ENCODE measurements at regions not wholly inside any gene's neighbourhood (a gene's known extent, or its start where the extent isn't known, plus 50 kb on each side); places are given as distances from the start of the nearest gene placed in this dataset.
A peak's percentile ranks its signal among the peaks of the same experiment; 100 is the strongest.

- Histone ChIP-seq H2AK5ac (ENCODE audit: low read length) (no peak overlapping the region), H2BK15ac (replicated peaks; ENCODE audit: low read depth) (no peak overlapping the region), H3K4me1 (ENCODE audit: control insufficient read depth, low read depth, low read length) (no peaks in the 10 kb centered on the region), H2BK5ac (ENCODE audit: low read length) (no peak overlapping the region), H4K5ac (ENCODE audit: low read length) (no peak overlapping the region), H3K4me3 (ENCODE audit: low read length) (no peak overlapping the region), H3K4me2 (ENCODE audit: low read length) (no peak overlapping the region), H3K23ac (ENCODE audit: low read length) (no peak overlapping the region), H3K27me3 (ENCODE audit: insufficient read depth, low read length, poor library complexity) (no peaks in the 10 kb centered on the region), H3K4ac (ENCODE audit: low read depth, low read length) (no peak overlapping the region), H4K8ac (ENCODE audit: low read depth, low read length) (no peak overlapping the region), H3K79me2 (ENCODE audit: control insufficient read depth, insufficient read depth, low read length) (no peaks in the 10 kb centered on the region), H3K27ac (ENCODE audit: low read depth, low read length) (no peak overlapping the region), H3K9ac (ENCODE audit: low read length) (no peak overlapping the region), H2BK120ac (ENCODE audit: low read depth, low read length) (no peak overlapping the region), H3K18ac (ENCODE audit: low read length) (no peak overlapping the region), H3K56ac (ENCODE audit: low read length) (no peak overlapping the region), H3K36me3 (ENCODE audit: control insufficient read depth, insufficient read depth, low read length) (no peaks in the 10 kb centered on the region), H3K79me1 (ENCODE audit: low read length) (no peaks in the 10 kb centered on the region)
- WGBS (ENCODE audit: extremely low coverage, insufficient coverage, low lambda C conversion rate): no CpG with 5 or more reads among the region's 8 CpGs
- DNase-seq: no peak
Measured at GRCh38 chr4:181964731-181965130, 278.5 kb upstream of the TENM3 start.

DNA sequence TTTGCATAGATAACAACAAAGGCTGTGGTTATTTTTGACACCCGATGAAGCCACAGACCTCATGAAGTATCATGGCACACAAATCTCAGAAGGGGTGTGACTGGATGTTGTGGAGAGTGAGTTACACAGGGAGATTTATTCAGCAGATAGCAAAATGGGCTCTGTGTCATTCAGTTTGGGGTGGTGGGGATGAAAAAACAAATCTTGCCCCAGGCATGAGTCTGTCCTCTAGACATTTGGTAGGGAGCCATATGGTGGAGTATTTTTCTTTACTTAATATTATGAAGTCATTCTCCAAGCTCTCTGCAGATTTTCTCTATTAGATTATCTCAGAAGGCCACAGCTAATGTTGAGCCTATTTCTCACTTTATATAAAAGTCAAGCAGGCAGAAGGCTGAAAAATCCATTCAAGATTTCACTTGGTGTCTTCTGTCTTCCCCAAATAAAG, 277.1 kb upstream of the TENM3 start:
- no peak overlapping the region for H2BK15ac ChIP-seq (replicated peaks; ENCODE audit: low read depth)
- H3K27me3 ChIP-seq (ENCODE audit: insufficient read depth, low read length, poor library complexity): no peaks in the 10 kb centered on the region
- H2AK5ac ChIP-seq (ENCODE audit: low read length): no peak overlapping the region
- H3K56ac ChIP-seq (ENCODE audit: low read length): no peak overlapping the region
- H3K4me3 ChIP-seq (ENCODE audit: low read length): no peak overlapping the region
- H3K4me1 ChIP-seq (ENCODE audit: control insufficient read depth, low read depth, low read length): no peaks in the 10 kb centered on the region
- WGBS (ENCODE audit: extremely low coverage, insufficient coverage, low lambda C conversion rate): no CpG with 5 or more reads among the region's 1 CpG
- DNase-seq: peak; percentile 3
- H4K5ac ChIP-seq (ENCODE audit: low read length): no peak overlapping the region
- no peak overlapping the region for H3K18ac ChIP-seq (ENCODE audit: low read length)
- H3K27ac ChIP-seq (ENCODE audit: low read depth, low read length): no peak overlapping the region
- no peak overlapping the region for H3K23ac ChIP-seq (ENCODE audit: low read length)
- H3K9ac ChIP-seq (ENCODE audit: low read length): no peak overlapping the region
- H3K79me1 ChIP-seq (ENCODE audit: low read length): no peaks in the 10 kb centered on the region
- no peaks in the 10 kb centered on the region for H3K79me2 ChIP-seq (ENCODE audit: control insufficient read depth, insufficient read depth, low read length)
- H2BK120ac ChIP-seq (ENCODE audit: low read depth, low read length): no peak overlapping the region
- H3K4ac ChIP-seq (ENCODE audit: low read depth, low read length): no peak overlapping the region
- H2BK5ac ChIP-seq (ENCODE audit: low read length): no peak overlapping the region
- no peaks in the 10 kb centered on the region for H3K36me3 ChIP-seq (ENCODE audit: control insufficient read depth, insufficient read depth, low read length)
- H4K8ac ChIP-seq (ENCODE audit: low read depth, low read length): no peak overlapping the region
- H3K4me2 ChIP-seq (ENCODE audit: low read length): no peak overlapping the region

DNA sequence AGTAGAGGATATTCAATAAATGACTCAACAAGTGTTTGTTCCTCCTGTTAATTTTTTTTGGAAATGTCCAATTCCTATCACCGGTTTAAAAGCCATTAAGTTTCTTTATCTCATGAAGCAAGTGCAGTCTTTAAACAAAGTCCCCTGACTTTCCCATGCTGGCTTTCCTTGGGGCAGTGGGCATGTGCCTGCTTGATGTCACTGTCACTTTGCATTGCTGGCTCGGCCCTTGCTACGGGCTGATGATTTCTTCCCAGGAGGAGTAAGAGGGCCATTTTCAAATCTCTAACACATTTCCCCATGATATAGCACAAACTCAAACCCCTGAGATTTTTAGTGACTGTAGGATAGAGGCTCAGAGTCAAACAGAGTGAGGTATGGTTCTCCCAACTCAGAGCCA, 275.8 kb upstream of the TENM3 start:
- Histone ChIP-seq H2BK15ac (replicated peaks; ENCODE audit: low read depth) (no peak overlapping the region), H3K18ac (ENCODE audit: low read length) (no peak overlapping the region), H3K23ac (ENCODE audit: low read length) (no peak overlapping the region), H3K4ac (ENCODE audit: low read depth, low read length) (no peak overlapping the region), H2BK120ac (ENCODE audit: low read depth, low read length) (no peak overlapping the region), H2AK5ac (ENCODE audit: low read length) (no peak overlapping the region), H4K8ac (ENCODE audit: low read depth, low read length) (no peak overlapping the region), H3K4me1 (ENCODE audit: control insufficient read depth, low read depth, low read length) (no peaks in the 10 kb centered on the region), H4K5ac (ENCODE audit: low read length) (no peak overlapping the region), H3K79me1 (ENCODE audit: low read length) (no peaks in the 10 kb centered on the region), H3K79me2 (ENCODE audit: control insufficient read depth, insufficient read depth, low read length) (no peaks in the 10 kb centered on the region), H3K4me3 (ENCODE audit: low read length) (no peak overlapping the region), H2BK5ac (ENCODE audit: low read length) (no peak overlapping the region), H3K4me2 (ENCODE audit: low read length) (no peak overlapping the region), H3K27me3 (ENCODE audit: insufficient read depth, low read length, poor library complexity) (no peaks in the 10 kb centered on the region), H3K9ac (ENCODE audit: low read length) (no peak overlapping the region), H3K36me3 (ENCODE audit: control insufficient read depth, insufficient read depth, low read length) (no peaks in the 10 kb centered on the region), H3K56ac (ENCODE audit: low read length) (no peak overlapping the region), H3K27ac (ENCODE audit: low read depth, low read length) (no peak overlapping the region)
- DNase-seq: no peak
- no CpG with 5 or more reads among the region's 3 CpGs for WGBS (ENCODE audit: extremely low coverage, insufficient coverage, low lambda C conversion rate)

DNA sequence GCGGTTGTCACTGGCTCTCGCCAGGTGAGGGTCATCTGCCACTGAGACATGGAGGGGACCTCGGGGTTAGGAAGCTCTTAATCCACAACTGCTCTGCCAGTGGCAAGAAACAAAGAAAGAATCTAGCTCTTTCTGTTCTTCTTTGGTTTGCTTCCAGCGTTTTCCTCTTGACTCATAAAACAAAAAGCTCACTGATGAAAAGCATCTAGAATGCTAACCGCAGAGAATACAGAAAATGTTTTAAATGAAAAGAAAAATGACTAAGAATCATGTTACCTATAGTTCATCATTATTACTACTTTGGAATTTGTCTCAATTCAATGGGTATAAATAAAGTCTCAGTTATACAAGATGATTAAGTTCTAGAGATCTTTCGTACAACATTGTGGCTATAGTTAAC, 274.8 kb upstream of the TENM3 start:
- Histone ChIP-seq H3K4ac (ENCODE audit: low read depth, low read length) (no peak overlapping the region), H4K5ac (ENCODE audit: low read length) (no peak overlapping the region), H3K4me2 (ENCODE audit: low read length) (no peak overlapping the region), H3K79me2 (ENCODE audit: control insufficient read depth, insufficient read depth, low read length) (no peaks in the 10 kb centered on the region), H2BK120ac (ENCODE audit: low read depth, low read length) (no peak overlapping the region), H3K18ac (ENCODE audit: low read length) (no peak overlapping the region), H2AK5ac (ENCODE audit: low read length) (no peak overlapping the region), H3K9ac (ENCODE audit: low read length) (no peak overlapping the region), H4K8ac (ENCODE audit: low read depth, low read length) (no peak overlapping the region), H3K23ac (ENCODE audit: low read length) (no peak overlapping the region), H3K27me3 (ENCODE audit: insufficient read depth, low read length, poor library complexity) (no peaks in the 10 kb centered on the region), H3K79me1 (ENCODE audit: low read length) (no peaks in the 10 kb centered on the region), H2BK15ac (replicated peaks; ENCODE audit: low read depth) (no peak overlapping the region), H3K4me3 (ENCODE audit: low read length) (no peak overlapping the region), H3K36me3 (ENCODE audit: control insufficient read depth, insufficient read depth, low read length) (no peaks in the 10 kb centered on the region), H3K56ac (ENCODE audit: low read length) (no peak overlapping the region), H2BK5ac (ENCODE audit: low read length) (no peak overlapping the region), H3K27ac (ENCODE audit: low read depth, low read length) (no peak overlapping the region), H3K4me1 (ENCODE audit: control insufficient read depth, low read depth, low read length) (no peaks in the 10 kb centered on the region)
- DNase-seq: no peak
- no CpG with 5 or more reads among the region's 6 CpGs for WGBS (ENCODE audit: extremely low coverage, insufficient coverage, low lambda C conversion rate)

GRCh38 chr4:181969151-181969550, 274.1 kb upstream of the TENM3 start:
- Histone ChIP-seq H2BK5ac (ENCODE audit: low read length) (no peak overlapping the region), H3K9ac (ENCODE audit: low read length) (no peak overlapping the region), H3K56ac (ENCODE audit: low read length) (no peak overlapping the region), H3K79me2 (ENCODE audit: control insufficient read depth, insufficient read depth, low read length) (no peaks in the 10 kb centered on the region), H2BK15ac (replicated peaks; ENCODE audit: low read depth) (no peak overlapping the region), H2AK5ac (ENCODE audit: low read length) (no peak overlapping the region), H3K27me3 (ENCODE audit: insufficient read depth, low read length, poor library complexity) (no peaks in the 10 kb centered on the region), H4K5ac (ENCODE audit: low read length) (no peak overlapping the region), H3K23ac (ENCODE audit: low read length) (no peak overlapping the region), H3K79me1 (ENCODE audit: low read length) (no peaks in the 10 kb centered on the region), H3K4me3 (ENCODE audit: low read length) (no peak overlapping the region), H3K4me1 (ENCODE audit: control insufficient read depth, low read depth, low read length) (no peaks in the 10 kb centered on the region), H3K27ac (ENCODE audit: low read depth, low read length) (no peak overlapping the region), H3K4ac (ENCODE audit: low read depth, low read length) (no peak overlapping the region), H3K18ac (ENCODE audit: low read length) (no peak overlapping the region), H3K36me3 (ENCODE audit: control insufficient read depth, insufficient read depth, low read length) (no peaks in the 10 kb centered on the region), H4K8ac (ENCODE audit: low read depth, low read length) (no peak overlapping the region), H2BK120ac (ENCODE audit: low read depth, low read length) (no peak overlapping the region), H3K4me2 (ENCODE audit: low read length) (no peak overlapping the region)
- WGBS (ENCODE audit: extremely low coverage, insufficient coverage, low lambda C conversion rate): no CpG with 5 or more reads among the region's 5 CpGs
- no peak for DNase-seq

- H2BK120ac ChIP-seq (ENCODE audit: low read depth, low read length): no peak overlapping the region
- no peak overlapping the region for H2BK5ac ChIP-seq (ENCODE audit: low read length)
- WGBS (ENCODE audit: extremely low coverage, insufficient coverage, low lambda C conversion rate): no CpG with 5 or more reads among the region's 4 CpGs
Measured at GRCh38 chr4:181970366-181970765, 272.8 kb upstream of the TENM3 start.

More at GRCh38 chr4:181970366-181970765, 272.8 kb upstream of the TENM3 start:
- Histone ChIP-seq H3K23ac (ENCODE audit: low read length) (no peak overlapping the region), H3K4me1 (ENCODE audit: control insufficient read depth, low read depth, low read length) (no peaks in the 10 kb centered on the region), H3K4me3 (ENCODE audit: low read length) (no peak overlapping the region), H3K4me2 (ENCODE audit: low read length) (no peak overlapping the region), H3K79me2 (ENCODE audit: control insufficient read depth, insufficient read depth, low read length) (no peaks in the 10 kb centered on the region), H3K27ac (ENCODE audit: low read depth, low read length) (no peak overlapping the region), H2AK5ac (ENCODE audit: low read length) (no peak overlapping the region), H3K18ac (ENCODE audit: low read length) (no peak overlapping the region), H4K8ac (ENCODE audit: low read depth, low read length) (no peak overlapping the region), H3K4ac (ENCODE audit: low read depth, low read length) (no peak overlapping the region), H3K36me3 (ENCODE audit: control insufficient read depth, insufficient read depth, low read length) (no peaks in the 10 kb centered on the region), H4K5ac (ENCODE audit: low read length) (no peak overlapping the region), H3K27me3 (ENCODE audit: insufficient read depth, low read length, poor library complexity) (no peaks in the 10 kb centered on the region), H3K9ac (ENCODE audit: low read length) (no peak overlapping the region), H2BK15ac (replicated peaks; ENCODE audit: low read depth) (no peak overlapping the region), H3K79me1 (ENCODE audit: low read length) (no peaks in the 10 kb centered on the region), H3K56ac (ENCODE audit: low read length) (no peak overlapping the region)
- no peak for DNase-seq

All from mesendoderm (in vitro differentiated cells).